CD14-positive monocyte (primary cell): ENCODE measurements at regions not wholly inside any gene's neighbourhood (a gene's known extent, or its start where the extent isn't known, plus 50 kb on each side); places are given as distances from the start of the nearest gene placed in this dataset.

Experiments
- DNase-seq, 3 donors: peaks; one replicate each; pipeline ENCODE4 v3.0.0-alpha.2; 2011 to 2022
- H2AFZ ChIP-seq: 2 replicates; pipeline ENCODE4 v1.6.0; 2012; ENCODE audit warnings: mild to moderate bottlenecking, low read depth, low read length, inconsistent platforms; ENCODE audit not compliant: insufficient read depth, poor library complexity, severe bottlenecking
- H3K27ac ChIP-seq, 2 donors: 1 replicate in 1 of 2; 2 replicates in 1 of 2; pipeline ENCODE4 v1.5.1; 2012 to 2013; ENCODE audit warnings: low read length in 2 of 2, control low read depth in 1 of 2, inconsistent platforms in 1 of 2, low read depth in 1 of 2, mild to moderate bottlenecking in 1 of 2
- H3K27me3 ChIP-seq, 2 donors: one replicate each; pipeline versions ENCODE4 v1.6.0 to v1.6.1; 2011 to 2013; ENCODE audit warnings: low read length in 2 of 2; ENCODE audit not compliant: control insufficient read depth in 2 of 2, insufficient read depth in 2 of 2
- H3K36me3 ChIP-seq, 2 donors: replicated peaks in 1 of 2; 1 replicate in 1 of 2; 2 replicates in 1 of 2; pipeline versions ENCODE4 v1.5.1 to v1.6.1; 2012 to 2013; ENCODE audit warnings: low read length in 2 of 2, control low read depth in 1 of 2, inconsistent platforms in 1 of 2, mild to moderate bottlenecking in 1 of 2; ENCODE audit not compliant: insufficient read depth in 2 of 2, control insufficient read depth in 1 of 2
- H3K4me1 ChIP-seq, 2 donors: 1 replicate in 1 of 2; 2 replicates in 1 of 2; pipeline versions ENCODE4 v1.5.1 to v1.6.1; 2012 to 2013; ENCODE audit warnings: low read length in 2 of 2, control low read depth in 1 of 2, inconsistent platforms in 1 of 2, mild to moderate bottlenecking in 1 of 2, moderate library complexity in 1 of 2; ENCODE audit not compliant: insufficient read depth in 2 of 2, control insufficient read depth in 1 of 2
- H3K4me2 ChIP-seq: replicated peaks from 2 replicates; pipeline ENCODE3; 2012; ENCODE audit warnings: low read length, moderate library complexity, mild to moderate bottlenecking; ENCODE audit not compliant: poor library complexity, severe bottlenecking; ENCODE audit errors: extremely low read depth
- H3K4me3 ChIP-seq, 3 experiments: fragments of 200-600 bp in 1 of 3; sonication (generic) in 1 of 3; replicated peaks in 1 of 3; 1 replicate in 2 of 3; 2 replicates in 1 of 3; pipeline ENCODE4 v1.5.1; 2011 to 2013; ENCODE audit warnings: low read length in 3 of 3, mild to moderate bottlenecking in 3 of 3, control low read depth in 2 of 3, low read depth in 2 of 3, inconsistent platforms in 1 of 3, moderate library complexity in 1 of 3
- H3K79me2 ChIP-seq: 2 replicates; pipeline ENCODE4 v1.6.0; 2012; ENCODE audit warnings: mild to moderate bottlenecking, control low read depth, inconsistent platforms, low read length, moderate library complexity; ENCODE audit not compliant: insufficient read depth
- H3K9ac ChIP-seq: 2 replicates; pipeline ENCODE4 v1.6.0; 2017; ENCODE audit warnings: low read length, mild to moderate bottlenecking; ENCODE audit not compliant: insufficient read depth, poor library complexity, severe bottlenecking
- H3K9me3 ChIP-seq, 2 donors: replicated peaks in 1 of 2; 1 replicate in 1 of 2; 2 replicates in 1 of 2; pipeline versions ENCODE4 v1.5.1 to v1.6.1; 2012 to 2013; ENCODE audit warnings: low read length in 2 of 2, control low read depth in 1 of 2; ENCODE audit not compliant: control insufficient read depth in 1 of 2, insufficient read depth in 1 of 2
- H4K20me1 ChIP-seq: 2 replicates; pipeline ENCODE4 v1.6.0; 2012; ENCODE audit warnings: mild to moderate bottlenecking, low read length, control low read depth, moderate library complexity; ENCODE audit not compliant: insufficient read depth
- H3K27ac Mint-ChIP-seq, 7 donors: one replicate each; pipeline ENCODE4 v1.8.0; 2020; ENCODE audit warnings: mild to moderate bottlenecking in 7 of 7, mixed read lengths in 7 of 7, moderate library complexity in 6 of 7, inconsistent platforms in 2 of 7
- H3K27me3 Mint-ChIP-seq, 3 donors: one replicate each; pipeline ENCODE4 v1.8.0; 2021 to 2022; ENCODE audit warnings: low read depth in 3 of 3, mild to moderate bottlenecking in 3 of 3, mixed read lengths in 3 of 3, moderate library complexity in 3 of 3, inconsistent platforms in 1 of 3
- H3K36me3 Mint-ChIP-seq, 2 donors: one replicate each; pipeline ENCODE4 v1.8.0; 2020; ENCODE audit warnings: mixed read lengths in 2 of 2, inconsistent platforms in 1 of 2, mild to moderate bottlenecking in 1 of 2
- H3K4me1 Mint-ChIP-seq: one replicate; pipeline ENCODE4 v1.8.0; 2020; ENCODE audit warnings: mild to moderate bottlenecking, mixed read lengths
- H3K4me3 Mint-ChIP-seq, 2 donors: one replicate each; pipeline ENCODE4 v1.8.0; 2020; ENCODE audit warnings: mild to moderate bottlenecking in 2 of 2, mixed read lengths in 2 of 2, moderate library complexity in 1 of 2
- H3K9me3 Mint-ChIP-seq, 7 donors: one replicate each; pipeline ENCODE4 v1.8.0; 2020 to 2022; ENCODE audit warnings: mixed read lengths in 7 of 7, mild to moderate bottlenecking in 6 of 7, moderate library complexity in 6 of 7, inconsistent platforms in 2 of 7
- WGBS: methylation state at CpG from one replicate; pipeline ENCODE4 v1.1.5; 2013; ENCODE audit warnings: missing lambda C conversion rate; ENCODE audit not compliant: insufficient coverage; 5-methylcytosine and 5-hydroxymethylcytosine counted together
- intact Hi-C, 2 donors: fragments of 100-400 bp; cut with micrococcal nuclease; formaldehyde crosslinking; loops; one replicate each; pipeline versions ENCODE4 v1.15.0 to v1.15.1; 2023
- TF ChIP-seq, protein P1 (sequence below): fragments of 200-600 bp; IDR thresholded peaks from one replicate; pipeline ENCODE4 v1.8.0; 2022; ENCODE audit warnings: antibody characterized with exemption, mild to moderate bottlenecking

DNA sequence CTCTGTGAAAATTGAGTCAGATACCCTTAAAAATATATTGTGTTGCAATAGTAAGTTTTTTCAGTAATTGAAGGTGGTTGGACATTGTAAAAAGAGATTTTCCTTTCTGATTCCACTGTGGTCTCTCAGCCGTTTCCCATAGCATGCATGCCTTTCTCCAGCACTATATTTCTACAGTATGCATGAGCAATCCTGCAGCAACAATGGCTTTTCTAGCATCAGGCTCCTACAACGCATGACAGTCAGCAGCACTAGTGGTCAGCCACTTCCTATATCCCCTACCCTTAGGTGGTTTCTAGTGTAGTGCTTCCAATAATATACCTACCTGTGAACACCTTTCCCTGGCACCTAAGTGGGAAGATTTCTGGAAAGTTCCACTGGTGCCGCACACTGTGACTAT, 55.4 kb upstream of the SNRPN start:
- Histone ChIP-seq H3K79me2 (no peaks in the 10 kb centered on the region), H3K9me3 (peaks cover 43 to 80% of the 10 kb centered on the region in 2 donors), H3K9ac (no peak overlapping the region), H4K20me1 (no peaks in the 10 kb centered on the region), H3K36me3 (no peaks in the 10 kb centered on the region), H3K27me3 (no peaks in the 10 kb centered on the region), H2AFZ (no peak overlapping the region), H3K4me1 (no peaks in the 10 kb centered on the region), H3K27ac (no peak overlapping the region), H3K4me2 (no peak overlapping the region), H3K4me3 (no peak overlapping the region)
- TF ChIP-seq, protein P1, sequence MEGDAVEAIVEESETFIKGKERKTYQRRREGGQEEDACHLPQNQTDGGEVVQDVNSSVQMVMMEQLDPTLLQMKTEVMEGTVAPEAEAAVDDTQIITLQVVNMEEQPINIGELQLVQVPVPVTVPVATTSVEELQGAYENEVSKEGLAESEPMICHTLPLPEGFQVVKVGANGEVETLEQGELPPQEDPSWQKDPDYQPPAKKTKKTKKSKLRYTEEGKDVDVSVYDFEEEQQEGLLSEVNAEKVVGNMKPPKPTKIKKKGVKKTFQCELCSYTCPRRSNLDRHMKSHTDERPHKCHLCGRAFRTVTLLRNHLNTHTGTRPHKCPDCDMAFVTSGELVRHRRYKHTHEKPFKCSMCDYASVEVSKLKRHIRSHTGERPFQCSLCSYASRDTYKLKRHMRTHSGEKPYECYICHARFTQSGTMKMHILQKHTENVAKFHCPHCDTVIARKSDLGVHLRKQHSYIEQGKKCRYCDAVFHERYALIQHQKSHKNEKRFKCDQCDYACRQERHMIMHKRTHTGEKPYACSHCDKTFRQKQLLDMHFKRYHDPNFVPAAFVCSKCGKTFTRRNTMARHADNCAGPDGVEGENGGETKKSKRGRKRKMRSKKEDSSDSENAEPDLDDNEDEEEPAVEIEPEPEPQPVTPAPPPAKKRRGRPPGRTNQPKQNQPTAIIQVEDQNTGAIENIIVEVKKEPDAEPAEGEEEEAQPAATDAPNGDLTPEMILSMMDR = no peak
- no peak for DNase-seq
- intact Hi-C loops = no loop called here
- H3K27me3 Mint-ChIP-seq = peaks cover 0 to 2% (median 0%) of the 10 kb centered on the region in 3 donors
- 50% methylated on average over 1 of the region's 3 CpGs for WGBS
- no peak overlapping the region for H3K4me3 Mint-ChIP-seq
- peaks cover 14 to 58% (median 42%) of the 10 kb centered on the region in 7 donors for H3K9me3 Mint-ChIP-seq
- H3K36me3 Mint-ChIP-seq = no peaks in the 10 kb centered on the region
- H3K4me1 Mint-ChIP-seq = no peaks in the 10 kb centered on the region
- H3K27ac Mint-ChIP-seq = no peak overlapping the region

DNA sequence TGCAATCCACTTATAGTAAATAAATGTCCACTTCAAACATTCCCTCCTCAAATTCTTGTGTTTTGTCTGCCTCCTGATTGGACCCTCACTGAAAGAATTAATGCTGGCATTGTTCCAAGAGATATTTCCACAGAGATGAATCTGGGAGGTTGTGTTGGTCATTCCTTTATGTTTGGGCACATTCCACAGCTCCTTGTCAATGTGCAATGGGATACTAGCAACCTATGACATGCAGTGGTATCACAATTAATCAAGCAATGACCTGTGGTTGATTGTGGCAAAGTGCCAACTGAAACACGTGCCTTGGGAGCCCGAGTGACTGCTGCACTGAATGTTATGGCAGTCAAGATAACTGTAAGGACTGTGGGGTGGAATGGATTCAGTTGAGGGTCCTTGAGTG, 55.0 kb upstream of the SNRPN start:
- H3K36me3 ChIP-seq = no peaks in the 10 kb centered on the region
- no peaks in the 10 kb centered on the region for H3K4me1 Mint-ChIP-seq
- H3K4me2 ChIP-seq = no peak overlapping the region
- H3K9me3 ChIP-seq = peaks cover 45 to 81% of the 10 kb centered on the region in 2 donors
- H3K4me1 ChIP-seq = no peaks in the 10 kb centered on the region
- H4K20me1 ChIP-seq = no peaks in the 10 kb centered on the region
- peaks cover 0 to 2% (median 0%) of the 10 kb centered on the region in 3 donors for H3K27me3 Mint-ChIP-seq
- H3K27me3 ChIP-seq = no peaks in the 10 kb centered on the region
- no peaks in the 10 kb centered on the region for H3K79me2 ChIP-seq
- intact Hi-C loops = no loop called here
- DNase-seq = no peak
- no peaks in the 10 kb centered on the region for H3K36me3 Mint-ChIP-seq
- H3K4me3 Mint-ChIP-seq = no peak overlapping the region
- H3K9me3 Mint-ChIP-seq = peaks cover 15 to 56% (median 43%) of the 10 kb centered on the region in 7 donors
- no peak overlapping the region for H3K27ac ChIP-seq
- H3K27ac Mint-ChIP-seq = no peak overlapping the region
- H2AFZ ChIP-seq = no peak overlapping the region
- H3K4me3 ChIP-seq = no peak overlapping the region
- no peak overlapping the region for H3K9ac ChIP-seq
- WGBS = 52% methylated on average over 2 of the region's 2 CpGs
- TF ChIP-seq, protein P1 = no peak
